ENCODE measurements at regions not wholly inside any gene's neighbourhood (a gene's known extent, or its start where the extent isn't known, plus 50 kb on each side); places are given as distances from the start of the nearest gene placed in this dataset.
A peak's percentile ranks its signal among the peaks of the same experiment; 100 is the strongest.

DNA sequence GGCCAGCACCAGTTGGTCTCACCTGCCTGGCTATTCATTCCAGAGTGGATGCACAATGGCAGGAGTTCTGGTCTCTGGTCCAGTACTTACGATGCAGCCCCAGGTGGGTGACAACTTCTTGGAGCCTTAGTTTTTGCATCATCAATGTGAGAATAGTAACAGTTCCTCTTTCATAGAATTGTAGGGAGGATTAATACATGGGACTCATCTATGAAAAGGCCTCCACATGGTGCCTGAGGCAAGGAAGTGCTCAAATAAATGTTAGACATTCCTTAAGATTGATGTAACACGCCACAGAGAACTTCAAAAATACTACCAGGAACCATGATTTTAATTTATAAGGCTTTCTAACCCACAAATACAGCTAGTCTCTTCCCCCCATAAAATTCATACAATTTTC lies 120.1 kb upstream of the CHST15 start:
- peak; percentile 23 for DNase-seq (ENCODE audit: low read depth)
- TF ChIP-seq, protein P1, sequence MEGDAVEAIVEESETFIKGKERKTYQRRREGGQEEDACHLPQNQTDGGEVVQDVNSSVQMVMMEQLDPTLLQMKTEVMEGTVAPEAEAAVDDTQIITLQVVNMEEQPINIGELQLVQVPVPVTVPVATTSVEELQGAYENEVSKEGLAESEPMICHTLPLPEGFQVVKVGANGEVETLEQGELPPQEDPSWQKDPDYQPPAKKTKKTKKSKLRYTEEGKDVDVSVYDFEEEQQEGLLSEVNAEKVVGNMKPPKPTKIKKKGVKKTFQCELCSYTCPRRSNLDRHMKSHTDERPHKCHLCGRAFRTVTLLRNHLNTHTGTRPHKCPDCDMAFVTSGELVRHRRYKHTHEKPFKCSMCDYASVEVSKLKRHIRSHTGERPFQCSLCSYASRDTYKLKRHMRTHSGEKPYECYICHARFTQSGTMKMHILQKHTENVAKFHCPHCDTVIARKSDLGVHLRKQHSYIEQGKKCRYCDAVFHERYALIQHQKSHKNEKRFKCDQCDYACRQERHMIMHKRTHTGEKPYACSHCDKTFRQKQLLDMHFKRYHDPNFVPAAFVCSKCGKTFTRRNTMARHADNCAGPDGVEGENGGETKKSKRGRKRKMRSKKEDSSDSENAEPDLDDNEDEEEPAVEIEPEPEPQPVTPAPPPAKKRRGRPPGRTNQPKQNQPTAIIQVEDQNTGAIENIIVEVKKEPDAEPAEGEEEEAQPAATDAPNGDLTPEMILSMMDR (IDR thresholded peaks at IDR 0.05; ENCODE audit: insufficient read depth, low read length, poor library complexity, severe bottlenecking): no peak
- H3K36me3 ChIP-seq (ENCODE audit: control insufficient read depth, insufficient read depth, low read length): no peaks in the 10 kb centered on the region
- H3K27me3 ChIP-seq (ENCODE audit: control insufficient read depth, insufficient read depth, low read length): no peaks in the 10 kb centered on the region
- H3K4me3 ChIP-seq (ENCODE audit: low read depth, low read length): no peak overlapping the region

DNA sequence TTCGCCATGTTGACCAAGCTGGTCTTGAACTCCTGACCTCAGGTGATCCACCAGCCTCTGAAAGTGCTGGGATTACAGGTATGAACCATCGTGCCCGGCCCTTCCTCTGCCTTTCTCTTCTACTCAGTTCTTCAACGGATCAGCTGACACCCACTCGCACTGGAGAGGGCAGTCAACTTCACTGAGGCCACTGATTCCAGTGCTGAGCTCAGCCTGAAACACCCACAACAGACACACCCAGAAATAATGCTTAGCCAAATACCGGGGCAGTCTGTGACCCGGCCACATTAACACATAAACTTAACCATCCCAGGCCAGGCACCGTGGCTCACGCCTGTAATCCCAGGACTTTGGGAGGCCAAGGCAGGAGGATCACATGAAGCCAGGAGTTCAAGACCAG lies 119.3 kb upstream of the CHST15 start:
- no peak for DNase-seq (ENCODE audit: low read depth)
- TF ChIP-seq, protein P1 (IDR thresholded peaks at IDR 0.05; ENCODE audit: insufficient read depth, low read length, poor library complexity, severe bottlenecking): no peak
- Histone ChIP-seq H3K4me3 (ENCODE audit: low read depth, low read length) (no peak overlapping the region), H3K36me3 (ENCODE audit: control insufficient read depth, insufficient read depth, low read length) (no peaks in the 10 kb centered on the region), H3K27me3 (ENCODE audit: control insufficient read depth, insufficient read depth, low read length) (no peaks in the 10 kb centered on the region)

DNA sequence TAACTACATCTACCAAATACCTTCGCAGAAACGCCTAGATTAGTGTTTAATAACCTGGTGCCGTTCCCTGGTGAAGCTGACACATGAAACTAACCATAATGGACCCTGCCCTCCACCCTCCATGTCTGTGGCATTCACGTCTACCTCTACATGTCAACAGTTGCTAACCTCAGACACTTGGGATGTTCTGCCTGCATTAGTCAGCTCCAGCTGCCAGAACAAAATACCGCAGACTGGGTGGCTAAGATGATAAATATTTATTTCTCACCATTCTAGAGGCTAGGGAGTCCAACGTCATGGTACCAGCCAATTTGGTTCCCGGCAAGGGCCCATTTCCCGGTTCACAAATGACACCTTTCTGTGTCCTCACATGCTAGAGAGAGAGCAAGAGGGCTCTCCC lies 118.5 kb upstream of the CHST15 start:
- TF ChIP-seq, protein P1 (IDR thresholded peaks at IDR 0.05; ENCODE audit: insufficient read depth, low read length, poor library complexity, severe bottlenecking): no peak
- no peaks in the 10 kb centered on the region for H3K36me3 ChIP-seq (ENCODE audit: control insufficient read depth, insufficient read depth, low read length)
- H3K27me3 ChIP-seq (ENCODE audit: control insufficient read depth, insufficient read depth, low read length): no peaks in the 10 kb centered on the region
- DNase-seq (ENCODE audit: low read depth): no peak
- H3K4me3 ChIP-seq (ENCODE audit: low read depth, low read length): no peak overlapping the region

DNA sequence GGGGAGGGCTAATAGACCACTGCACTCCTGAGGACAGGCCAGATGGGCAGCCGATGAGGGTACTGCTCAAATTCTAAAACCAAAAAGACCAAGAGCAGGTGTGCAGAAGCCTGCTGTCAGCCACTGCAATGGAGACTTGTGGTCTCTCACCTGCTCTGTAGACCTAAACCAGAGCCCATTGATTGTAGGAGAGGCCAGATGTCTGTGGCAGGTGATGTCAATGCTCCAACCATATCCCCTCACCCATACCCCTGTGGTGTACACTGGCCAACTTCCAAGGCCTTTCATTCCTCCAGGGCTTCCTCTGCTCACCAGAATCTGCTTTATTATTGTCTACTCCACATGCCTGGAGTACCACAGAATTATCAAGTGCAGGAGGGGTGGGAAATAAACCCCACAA lies 116.9 kb upstream of the CHST15 start:
- TF ChIP-seq, protein P1 (IDR thresholded peaks at IDR 0.05; ENCODE audit: insufficient read depth, low read length, poor library complexity, severe bottlenecking): no peak
- Histone ChIP-seq H3K4me3 (ENCODE audit: low read depth, low read length) (no peak overlapping the region), H3K27me3 (ENCODE audit: control insufficient read depth, insufficient read depth, low read length) (no peaks in the 10 kb centered on the region), H3K36me3 (ENCODE audit: control insufficient read depth, insufficient read depth, low read length) (no peaks in the 10 kb centered on the region)
- no peak for DNase-seq (ENCODE audit: low read depth)

- no peak for DNase-seq (ENCODE audit: low read depth)
- Histone ChIP-seq H3K4me3 (ENCODE audit: low read depth, low read length) (no peak overlapping the region), H3K27me3 (ENCODE audit: control insufficient read depth, insufficient read depth, low read length) (no peaks in the 10 kb centered on the region), H3K36me3 (ENCODE audit: control insufficient read depth, insufficient read depth, low read length) (no peaks in the 10 kb centered on the region)
- TF ChIP-seq, protein P1 (IDR thresholded peaks at IDR 0.05; ENCODE audit: insufficient read depth, low read length, poor library complexity, severe bottlenecking): no peak
Observed at GRCh38 chr10:124207391-124207790, 114.0 kb upstream of the CHST15 start.

- Histone ChIP-seq H3K4me3 (ENCODE audit: low read depth, low read length) (no peak overlapping the region), H3K36me3 (ENCODE audit: control insufficient read depth, insufficient read depth, low read length) (no peaks in the 10 kb centered on the region), H3K27me3 (ENCODE audit: control insufficient read depth, insufficient read depth, low read length) (no peaks in the 10 kb centered on the region)
- TF ChIP-seq, protein P1 (IDR thresholded peaks at IDR 0.05; ENCODE audit: insufficient read depth, low read length, poor library complexity, severe bottlenecking): no peak
- no peak for DNase-seq (ENCODE audit: low read depth)
Observed at GRCh38 chr10:124206616-124207015, 113.2 kb upstream of the CHST15 start.

Measured in kidney epithelial cell (primary cell).